HG03103 (cell line): ENCODE measurements at regions not wholly inside any gene's neighbourhood (a gene's known extent, or its start where the extent isn't known, plus 50 kb on each side); places are given as distances from the start of the nearest gene placed in this dataset.

ENCODE experiments used
- ATAC-seq: cut with Tn5 transposase; IDR thresholded peaks from one replicate; pipeline ENCODE4 v1.9.1; 2021; ENCODE audit warnings: low read depth; ENCODE audit not compliant: unreplicated experiment

GRCh38 chr21:25425156-25425555 lies 182.1 kb downstream of the MRPL39 start:
- ATAC-seq, result no peak

GRCh38 chr21:25424634-25425033 lies 182.6 kb downstream of the MRPL39 start:
- ATAC-seq, result no peak

GRCh38 chr21:25424048-25424447 lies 183.2 kb downstream of the MRPL39 start:
- ATAC-seq, result no peak

- ATAC-seq, result no peak
Measured at GRCh38 chr21:25422610-25423608, 184.4 kb downstream of the MRPL39 start.

GRCh38 chr21:25421321-25422028 lies 185.8 kb downstream of the MRPL39 start:
- ATAC-seq, result peak; percentile 62

- no peak for ATAC-seq
Measured at GRCh38 chr21:25420831-25421230, 186.4 kb downstream of the MRPL39 start.

GRCh38 chr21:25416669-25417068 lies 190.6 kb downstream of the MRPL39 start:
- no peak for ATAC-seq

- no peak for ATAC-seq
Measured at GRCh38 chr21:25412100-25412499, 195.2 kb downstream of the MRPL39 start.

GRCh38 chr21:25409978-25410377 lies 197.3 kb downstream of the MRPL39 start:
- no peak for ATAC-seq

GRCh38 chr21:25408666-25409065 lies 198.6 kb downstream of the MRPL39 start:
- no peak for ATAC-seq

GRCh38 chr21:25406887-25407579 lies 200.2 kb downstream of the MRPL39 start:
- no peak for ATAC-seq

- ATAC-seq, result no peak
Measured at GRCh38 chr21:25405984-25406383, 201.3 kb downstream of the MRPL39 start.

GRCh38 chr21:25402134-25402961 lies 204.9 kb downstream of the MRPL39 start:
- ATAC-seq, result no peak

- no peak for ATAC-seq
Measured at GRCh38 chr21:25400427-25400826, 206.9 kb downstream of the MRPL39 start.

- no peak for ATAC-seq
Measured at GRCh38 chr21:25398630-25399029, 208.7 kb downstream of the MRPL39 start.

GRCh38 chr21:25396135-25396711 lies 211.1 kb downstream of the MRPL39 start:
- ATAC-seq, result peak; percentile 84

GRCh38 chr21:25391777-25392176 lies 215.5 kb downstream of the MRPL39 start:
- no peak for ATAC-seq

- no peak for ATAC-seq
Measured at GRCh38 chr21:25390701-25391100, 216.6 kb downstream of the MRPL39 start.

- no peak for ATAC-seq
Measured at GRCh38 chr21:25387665-25388064, 219.6 kb downstream of the MRPL39 start.
